Endothelial cell of umbilical vein (primary cell): ENCODE measurements at regions not wholly inside any gene's neighbourhood (a gene's known extent, or its start where the extent isn't known, plus 50 kb on each side); places are given as distances from the start of the nearest gene placed in this dataset.

ENCODE experiments used
- BruUV-seq: library from RNA; stranded (reverse); fragments of 400-500 nt; replicated peaks from 2 replicates; lab custom pipeline; 2021; lab: Mats Ljungman, UMichigan
- CTCF ChIA-PET: fragments of 300-600, 350-600 bp; sonication (Branson Sonifier 250); formaldehyde crosslinking; loops from one replicate; lab custom pipeline; 2021; ENCODE audit warnings: antibody characterized with exemption, inconsistent platforms; lab: Charles Lee
- POLR2A ChIA-PET: fragments of 300-600, 350-600 bp; sonication (Branson Sonifier 250); formaldehyde crosslinking; loops from one replicate; lab custom pipeline; 2021; ENCODE audit warnings: antibody characterized with exemption, inconsistent platforms; lab: Charles Lee
- DNase-seq: peaks from one replicate; pipeline ENCODE4 v3.0.0-alpha.2; 2011; ENCODE audit warnings: low read depth, low spot score
- FAIRE-seq: peaks from 2 replicates; lab custom pipeline; 2011; peaks lifted over from hg19 to GRCh38; lab: Jason Lieb, UNC
- H2AFZ ChIP-seq: 2 replicates; pipeline ENCODE4 v1.6.0; 2012; ENCODE audit warnings: low read depth, low read length, control low read depth, inconsistent platforms
- H3K27ac ChIP-seq: 2 replicates; pipeline ENCODE4 v1.5.1; 2011; ENCODE audit warnings: low read depth, mild to moderate bottlenecking, control low read depth, low read length, moderate library complexity; ENCODE audit not compliant: insufficient read depth
- H3K27me3 ChIP-seq, 2 experiments: 2 replicates each; pipeline versions ENCODE4 v1.6.0 to v1.6.1; 2011; ENCODE audit warnings: low read length in 2 of 2, mixed read lengths in 1 of 2; ENCODE audit not compliant: control insufficient read depth in 2 of 2, insufficient read depth in 2 of 2
- H3K36me3 ChIP-seq, 2 experiments: 2 replicates in 1 of 2; 3 replicates in 1 of 2; pipeline ENCODE4 v1.5.1; 2011; ENCODE audit warnings: low read length in 2 of 2, mild to moderate bottlenecking in 1 of 2, moderate library complexity in 1 of 2; ENCODE audit not compliant: control insufficient read depth in 2 of 2, insufficient read depth in 2 of 2; ENCODE audit errors: extremely low read depth in 1 of 2
- H3K4me1 ChIP-seq: 3 replicates; pipeline ENCODE4 v1.5.1; 2011; ENCODE audit warnings: mild to moderate bottlenecking, low read length; ENCODE audit not compliant: control insufficient read depth, insufficient read depth; ENCODE audit errors: extremely low read depth
- H3K4me2 ChIP-seq: 2 replicates; pipeline ENCODE4 v1.6.1; 2011; ENCODE audit warnings: low read length, control low read depth, mixed read lengths; ENCODE audit not compliant: insufficient read depth
- H3K4me3 ChIP-seq, 3 experiments: fragments of 200-600 bp in 1 of 3; sonication (generic), shearing (Covaris generic) in 1 of 3; replicated peaks in 1 of 3; 2 replicates each; pipeline ENCODE4 v1.5.1; 2011 to 2016; ENCODE audit warnings: control low read depth in 3 of 3, low read length in 3 of 3, mild to moderate bottlenecking in 2 of 3, inconsistent platforms in 1 of 3, low read depth in 1 of 3, moderate library complexity in 1 of 3; ENCODE audit not compliant: insufficient read depth in 1 of 3
- H3K79me2 ChIP-seq: 2 replicates; pipeline ENCODE4 v1.6.0; 2012; ENCODE audit warnings: low read length, inconsistent platforms; ENCODE audit not compliant: control insufficient read depth, insufficient read depth
- H3K9ac ChIP-seq: replicated peaks from 2 replicates; pipeline ENCODE3; 2011; ENCODE audit warnings: low read length, control low read depth; ENCODE audit not compliant: insufficient read depth; ENCODE audit errors: extremely low read depth
- H3K9me1 ChIP-seq: replicated peaks from 3 replicates; pipeline ENCODE4 v1.6.0; 2011; ENCODE audit warnings: mild to moderate bottlenecking, low read length; ENCODE audit not compliant: control insufficient read depth, insufficient read depth; ENCODE audit errors: extremely low read depth
- H3K9me3 ChIP-seq: replicated peaks from 2 replicates; pipeline ENCODE4 v1.5.1; 2012; ENCODE audit warnings: low read length, inconsistent platforms; ENCODE audit not compliant: control insufficient read depth, insufficient read depth
- H4K20me1 ChIP-seq: replicated peaks from 2 replicates; pipeline ENCODE3; 2011; ENCODE audit warnings: mild to moderate bottlenecking, low read length; ENCODE audit not compliant: control insufficient read depth, insufficient read depth; ENCODE audit errors: extremely low read depth
- CTCF ChIP-seq, 2 donors: IDR thresholded peaks; 1 replicate in 1 of 2; 2 replicates in 1 of 2; pipeline ENCODE4 v1.5.1; 2011; ENCODE audit warnings: low read length in 2 of 2, mild to moderate bottlenecking in 2 of 2, moderate library complexity in 2 of 2, control low read depth in 1 of 2, inconsistent platforms in 1 of 2, low read depth in 1 of 2; ENCODE audit not compliant: insufficient read depth in 1 of 2; ENCODE audit errors: extremely low read depth in 1 of 2
- EZH2 ChIP-seq: IDR thresholded peaks from 2 replicates; pipeline ENCODE4 v1.6.1; 2012; ENCODE audit warnings: borderline replicate concordance, low read depth, mild to moderate bottlenecking, moderate library complexity, low read length, inconsistent platforms; ENCODE audit not compliant: severe bottlenecking
- FOS ChIP-seq: IDR thresholded peaks from 2 replicates; pipeline ENCODE4 v1.6.1; 2011; ENCODE audit warnings: mild to moderate bottlenecking, low read length, moderate library complexity, borderline replicate concordance; ENCODE audit not compliant: insufficient read depth
- GATA2 ChIP-seq: IDR thresholded peaks from 2 replicates; pipeline ENCODE4 v1.7.0; 2011; ENCODE audit warnings: low read depth, mild to moderate bottlenecking, moderate library complexity, mixed read lengths, low read length; ENCODE audit not compliant: insufficient read length, insufficient read depth
- JUN ChIP-seq: IDR thresholded peaks from 2 replicates; pipeline ENCODE4 v1.6.1; 2011; ENCODE audit warnings: borderline replicate concordance, low read depth; ENCODE audit not compliant: insufficient read length, insufficient read depth
- MAX ChIP-seq: IDR thresholded peaks from 2 replicates; pipeline ENCODE4 v1.6.1; 2011; ENCODE audit not compliant: insufficient read depth, insufficient read length
- MYC ChIP-seq: IDR thresholded peaks from one replicate; pipeline ENCODE4 v1.6.1; 2011; ENCODE audit warnings: mild to moderate bottlenecking, low read depth, low read length
- POLR2A ChIP-seq: IDR thresholded peaks from 2 replicates; pipeline ENCODE4 v1.6.1; 2012; ENCODE audit warnings: low read depth, mild to moderate bottlenecking, control low read depth, low read length
- POLR2AphosphoS5 ChIP-seq: IDR thresholded peaks from 2 replicates; pipeline ENCODE4 v1.6.1; 2012; ENCODE audit warnings: low read depth, mild to moderate bottlenecking, control low read depth, low read length, moderate library complexity; ENCODE audit not compliant: insufficient read depth
- dilution Hi-C: fragments of 300-500 bp; cut with MboI; formaldehyde crosslinking; loops from one replicate; pipeline ENCODE4 v1.15.0; 2019; ENCODE audit warnings: low sequenced_read_pairs; ENCODE audit not compliant: extremely low pct_ligation_motif_present
- intact Hi-C: fragments of 100-400 bp; cut with micrococcal nuclease; formaldehyde crosslinking; loops from one replicate; pipeline ENCODE4 v1.10.0; 2022

GRCh38 chr6:55937261-55937947 lies 62.0 kb upstream of the BMP5 start:
- intact Hi-C loops (no loop called here), dilution Hi-C loops (no loop called here)
- no peaks in the 10 kb centered on the region for H3K79me2 ChIP-seq
- no peak overlapping the region for H3K27ac ChIP-seq
- no peak overlapping the region for H3K4me3 ChIP-seq
- H3K4me2 ChIP-seq: no peak overlapping the region
- no peak overlapping the region for H3K9ac ChIP-seq
- H3K4me1 ChIP-seq: no peaks in the 10 kb centered on the region
- POLR2A ChIA-PET: no interaction called here
- TF ChIP-seq POLR2A (no peak), MAX (no peak), EZH2 (no peak), CTCF (IDR thresholded peaks at IDR 0.05; ENCODE audit: extremely low read depth in 1 of 2, insufficient read depth in 1 of 2, low read depth in 1 of 2, low read length in 2 of 2) (no peak), MYC (no peak), FOS (no peak), GATA2 (no peak), POLR2AphosphoS5 (no peak), JUN (no peak)
- no peaks in the 10 kb centered on the region for H3K9me1 ChIP-seq
- no peaks in the 10 kb centered on the region for H3K9me3 ChIP-seq
- FAIRE-seq (no peak), DNase-seq (no peak)
- no peaks in the 10 kb centered on the region for H4K20me1 ChIP-seq
- CTCF ChIA-PET: interaction anchor here (0.7 to 1.6 kb wide), 6 partner anchors 18 to 661 kb away, joined by 3 to 5 read pairs (median 3); no protein-coding TSS in a partner anchor
- H3K27me3 ChIP-seq: no peaks in the 10 kb centered on the region
- no peaks in the 10 kb centered on the region for H3K36me3 ChIP-seq
- no TSS peak for BruUV-seq
- H2AFZ ChIP-seq: no peak overlapping the region
